NCI-H748 (cell line): ENCODE measurements at regions not wholly inside any gene's neighbourhood (a gene's known extent, or its start where the extent isn't known, plus 50 kb on each side); places are given as distances from the start of the nearest gene placed in this dataset.

Source experiments
- DNase-seq: peaks from one replicate; lab custom pipeline; 2025; ENCODE audit not compliant: unreplicated experiment; lab: John Stamatoyannopoulos, UW

- no peak for DNase-seq
These were observed 1236.0 kb downstream of the MAT2B start for GRCh38 chr5:164741376-164741775.

GRCh38 chr5:164742025-164742424, 1236.6 kb downstream of the MAT2B start:
- no peak for DNase-seq

GRCh38 chr5:164746723-164747122, 1241.3 kb downstream of the MAT2B start:
- DNase-seq = no peak

GRCh38 chr5:164747371-164747770, 1242.0 kb downstream of the MAT2B start:
- no peak for DNase-seq

- DNase-seq = no peak
These were observed 1243.4 kb downstream of the MAT2B start for GRCh38 chr5:164748861-164749260.

GRCh38 chr5:164753434-164753833, 1248.0 kb downstream of the MAT2B start:
- no peak for DNase-seq

GRCh38 chr5:164763206-164763605, 1257.8 kb downstream of the MAT2B start:
- DNase-seq = no peak

- no peak for DNase-seq
These were observed 1266.7 kb downstream of the MAT2B start for GRCh38 chr5:164772122-164772521.

GRCh38 chr5:164784230-164784629, 1278.8 kb downstream of the MAT2B start:
- DNase-seq = no peak

- no peak for DNase-seq
These were observed 1292.7 kb downstream of the MAT2B start for GRCh38 chr5:164798110-164798509.

GRCh38 chr5:164799391-164799790, 1294.0 kb downstream of the MAT2B start:
- no peak for DNase-seq

GRCh38 chr5:164801910-164802309, 1296.5 kb downstream of the MAT2B start:
- DNase-seq = no peak

GRCh38 chr5:164809821-164810220, 1304.4 kb downstream of the MAT2B start:
- no peak for DNase-seq

GRCh38 chr5:164818445-164818844, 1313.0 kb downstream of the MAT2B start:
- no peak for DNase-seq

- no peak for DNase-seq
These were observed 1319.3 kb downstream of the MAT2B start for GRCh38 chr5:164824671-164825070.

GRCh38 chr5:164832516-164832915, 1327.1 kb downstream of the MAT2B start:
- no peak for DNase-seq

- no peak for DNase-seq
These were observed 1338.9 kb downstream of the MAT2B start for GRCh38 chr5:164844348-164844747.

GRCh38 chr5:164860896-164861295, 1355.5 kb downstream of the MAT2B start:
- no peak for DNase-seq

GRCh38 chr5:164861610-164862009, 1356.2 kb downstream of the MAT2B start:
- no peak for DNase-seq

GRCh38 chr5:164868761-164869160, 1363.3 kb downstream of the MAT2B start:
- no peak for DNase-seq

- DNase-seq = no peak
These were observed 1363.9 kb downstream of the MAT2B start for GRCh38 chr5:164869325-164869724.

- no peak for DNase-seq
These were observed 1371.4 kb downstream of the MAT2B start for GRCh38 chr5:164876793-164877192.

- no peak for DNase-seq
These were observed 1376.0 kb downstream of the MAT2B start for GRCh38 chr5:164881442-164881841.

- no peak for DNase-seq
These were observed 1379.8 kb downstream of the MAT2B start for GRCh38 chr5:164885179-164885578.
